ENCODE measurements at regions not wholly inside any gene's neighbourhood (a gene's known extent, or its start where the extent isn't known, plus 50 kb on each side); places are given as distances from the start of the nearest gene placed in this dataset.

- dilution Hi-C loops (cut with HindIII; ENCODE audit: low sequenced_read_pairs, unreplicated experiment): no loop called here
- intact Hi-C loops (cut with micrococcal nuclease): no loop called here
- Histone ChIP-seq H2BK20ac (ENCODE audit: low read depth, low read length) (no peak overlapping the region), H2BK120ac (ENCODE audit: low read depth, low read length) (no peak overlapping the region), H2AFZ (replicated peaks; ENCODE audit: low read length, poor library complexity) (no peak overlapping the region), H4K5ac (ENCODE audit: low read depth, low read length) (no peak overlapping the region), H4K20me1 (ENCODE audit: insufficient read depth, low read length) (no peaks in the 10 kb centered on the region), H3K9me3 (ENCODE audit: control insufficient read depth, insufficient read depth, low read length) (no peaks in the 10 kb centered on the region), H3K4me2 (ENCODE audit: low read depth, low read length) (no peak overlapping the region), H3K9ac (ENCODE audit: low read depth, low read length) (no peak overlapping the region), H2BK5ac (ENCODE audit: low read depth, low read length, poor library complexity, severe bottlenecking) (no peak overlapping the region), H3K56ac (ENCODE audit: extremely low read depth, insufficient read depth, low read length) (no peak overlapping the region), H3K27ac (ENCODE audit: insufficient read depth, low read length) (no peak overlapping the region), H4K91ac (ENCODE audit: insufficient read depth, low read depth, low read length) (no peak overlapping the region), H3K4me1 (ENCODE audit: control insufficient read depth, insufficient read depth, low read length) (no peaks in the 10 kb centered on the region), H2AK5ac (ENCODE audit: low read depth, low read length) (no peak overlapping the region), H3K23ac (ENCODE audit: low read depth, low read length) (no peak overlapping the region), H3K79me1 (ENCODE audit: low read depth in 1 of 2, low read length in 2 of 2) (no peaks in the 10 kb centered on the region), H3K36me3 (ENCODE audit: control insufficient read depth, insufficient read depth, low read length) (no peaks in the 10 kb centered on the region), H2AK9ac (replicated peaks; ENCODE audit: low read depth, low read length, poor library complexity) (no peak overlapping the region), H3K14ac (replicated peaks; ENCODE audit: low read depth, low read length) (no peak overlapping the region), H2BK15ac (ENCODE audit: low read depth, low read length) (no peak overlapping the region), H3K9me1 (ENCODE audit: insufficient read depth, low read length) (no peaks in the 10 kb centered on the region), H3K4me3 (ENCODE audit: insufficient read depth, low read depth, low read length) (no peak overlapping the region), H3K18ac (ENCODE audit: low read depth, low read length) (no peak overlapping the region), H4K8ac (ENCODE audit: low read depth in 2 of 2, low read length in 2 of 2) (no peak overlapping the region), H3K27me3 (ENCODE audit: control insufficient read depth, insufficient read depth, low read length) (no peaks in the 10 kb centered on the region), H3K4ac (ENCODE audit: low read depth, low read length) (no peak overlapping the region)
- no peak for DNase-seq
- TF ChIP-seq USF2 (IDR thresholded peaks at IDR 0.05; ENCODE audit: low read depth, low read length) (no peak), SMC3 (IDR thresholded peaks at IDR 0.05; ENCODE audit: low read depth, low read length) (no peak), BHLHE40 (IDR thresholded peaks at IDR 0.05; ENCODE audit: low read depth, low read length) (no peak), CEBPB (IDR thresholded peaks at IDR 0.05; ENCODE audit: low read depth, low read length) (no peak), RCOR1 (IDR thresholded peaks at IDR 0.05; ENCODE audit: insufficient replicate concordance, low read length) (no peak), MAFK (IDR thresholded peaks at IDR 0.05; ENCODE audit: low read depth, low read length) (no peak), MXI1 (IDR thresholded peaks at IDR 0.05; ENCODE audit: borderline replicate concordance, low read depth, low read length) (no peak), MAZ (IDR thresholded peaks at IDR 0.05; ENCODE audit: borderline replicate concordance, low read depth, low read length) (no peak), ELK1 (IDR thresholded peaks at IDR 0.05; ENCODE audit: borderline replicate concordance, low read depth, low read length) (no peak), CHD1 (IDR thresholded peaks at IDR 0.05; ENCODE audit: low read depth, low read length) (no peak), NFE2L2 (IDR thresholded peaks at IDR 0.05; ENCODE audit: low read depth, low read length) (no peak), RAD21 (IDR thresholded peaks at IDR 0.05; ENCODE audit: low read length) (no peak), POLR2A (IDR thresholded peaks at IDR 0.05; ENCODE audit: low read depth, low read length) (no peak), RFX5 (IDR thresholded peaks at IDR 0.05; ENCODE audit: low read depth, low read length) (no peak), FOS (IDR thresholded peaks at IDR 0.05; ENCODE audit: low read depth, low read length) (no peak), CTCF (conservative IDR thresholded peaks at IDR 0.05; ENCODE audit: low read depth, low read length) (no peak)
- no CpG with 5 or more reads among the region's 2 CpGs for WGBS, 2 experiments (ENCODE audit: extremely low coverage in 2 of 2, insufficient read length in 1 of 2)
- ATAC-seq (ENCODE audit: low read depth): no peak
- ChIA-PET POLR2A (ENCODE audit: unreplicated experiment) (no interaction called here), CTCF (no interaction called here)
- no TSS peak for BruUV-seq (replicated peaks)
- in situ Hi-C loops (cut with MboI; ENCODE audit: low sequenced_read_pairs): no loop called here
These were observed 1244.0 kb upstream of the TENM3 start for GRCh38 chr4:180999217-180999616.

All from IMR-90 (cell line).